HUES6 (cell line): ENCODE measurements at regions not wholly inside any gene's neighbourhood (a gene's known extent, or its start where the extent isn't known, plus 50 kb on each side); places are given as distances from the start of the nearest gene placed in this dataset.

ENCODE experiments used
- H3K27ac ChIP-seq: 2 replicates; pipeline ENCODE4 v1.7.0; 2013; ENCODE audit warnings: low read depth, mild to moderate bottlenecking, low read length, inconsistent platforms
- H3K27me3 ChIP-seq: 2 replicates; pipeline ENCODE4 v1.6.1; 2013; ENCODE audit warnings: low read length; ENCODE audit not compliant: control insufficient read depth, insufficient read depth
- H3K36me3 ChIP-seq: 2 replicates; pipeline ENCODE4 v1.6.1; 2013; ENCODE audit warnings: low read length; ENCODE audit not compliant: control insufficient read depth, insufficient read depth
- H3K4me1 ChIP-seq: 2 replicates; pipeline ENCODE4 v1.6.1; 2013; ENCODE audit warnings: low read length; ENCODE audit not compliant: control insufficient read depth, insufficient read depth
- H3K4me3 ChIP-seq: 2 replicates; pipeline ENCODE4 v1.5.1; 2013; ENCODE audit warnings: low read depth, low read length
- H3K9ac ChIP-seq: one replicate; pipeline ENCODE4 v1.6.1; 2013; ENCODE audit warnings: mild to moderate bottlenecking, low read length
- H3K9me3 ChIP-seq: 2 replicates; pipeline ENCODE4 v1.6.1; 2013; ENCODE audit warnings: low read depth, low read length; ENCODE audit not compliant: control insufficient read depth, insufficient read depth

DNA sequence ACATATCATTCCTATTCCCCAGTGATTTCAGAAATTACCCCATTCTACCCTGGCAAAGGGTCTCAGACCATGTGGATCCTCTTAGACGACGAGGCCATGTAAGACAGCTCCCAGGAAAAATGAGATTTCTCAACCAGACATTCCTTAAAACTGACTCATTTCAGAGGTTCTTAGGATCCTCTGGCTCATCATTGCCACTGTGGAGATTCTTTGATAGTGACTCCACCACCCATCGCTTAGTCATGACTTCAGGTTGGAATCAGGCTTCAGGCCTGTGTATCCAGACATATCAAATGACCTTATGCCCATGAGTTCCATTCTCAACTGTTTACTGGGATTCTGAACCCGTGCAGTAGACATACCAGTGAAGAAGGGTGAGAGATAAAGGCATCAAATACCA, 245.6 kb upstream of the TCF4 start:
- H3K9ac ChIP-seq, result no peak overlapping the region
- H3K27me3 ChIP-seq, result no peaks in the 10 kb centered on the region
- H3K4me1 ChIP-seq, result peaks cover 2% of the 10 kb centered on the region; the same call in 1 of the 2 replicates
- H3K4me3 ChIP-seq, result no peak overlapping the region
- H3K36me3 ChIP-seq, result no peaks in the 10 kb centered on the region
- H3K27ac ChIP-seq, result no peak overlapping the region
- no peaks in the 10 kb centered on the region for H3K9me3 ChIP-seq

DNA sequence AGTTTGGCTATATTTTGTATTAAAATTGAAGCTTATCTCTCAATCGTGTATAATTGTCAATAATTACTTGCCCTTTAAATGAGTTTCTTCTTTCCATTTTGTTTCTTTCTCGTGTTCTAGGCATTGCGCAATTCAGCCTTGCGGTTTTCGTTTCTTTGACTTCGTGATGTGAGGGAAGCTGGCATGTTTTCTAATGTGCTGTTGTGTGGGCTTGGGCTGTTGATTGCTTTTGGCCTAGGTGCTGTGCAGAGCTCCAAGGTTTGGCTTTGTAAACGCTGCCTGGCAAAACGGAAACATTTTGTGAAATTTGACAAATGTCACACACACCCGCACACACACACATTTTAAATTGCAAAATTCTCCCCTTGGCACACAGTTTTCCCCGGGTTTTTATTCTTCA, 242.6 kb upstream of the TCF4 start:
- H3K9me3 ChIP-seq, result no peaks in the 10 kb centered on the region
- H3K36me3 ChIP-seq, result no peaks in the 10 kb centered on the region
- H3K9ac ChIP-seq, result no peak overlapping the region
- no peak overlapping the region for H3K4me3 ChIP-seq
- no peaks in the 10 kb centered on the region for H3K27me3 ChIP-seq
- H3K4me1 ChIP-seq, result no peaks in the 10 kb centered on the region
- no peak overlapping the region for H3K27ac ChIP-seq

DNA sequence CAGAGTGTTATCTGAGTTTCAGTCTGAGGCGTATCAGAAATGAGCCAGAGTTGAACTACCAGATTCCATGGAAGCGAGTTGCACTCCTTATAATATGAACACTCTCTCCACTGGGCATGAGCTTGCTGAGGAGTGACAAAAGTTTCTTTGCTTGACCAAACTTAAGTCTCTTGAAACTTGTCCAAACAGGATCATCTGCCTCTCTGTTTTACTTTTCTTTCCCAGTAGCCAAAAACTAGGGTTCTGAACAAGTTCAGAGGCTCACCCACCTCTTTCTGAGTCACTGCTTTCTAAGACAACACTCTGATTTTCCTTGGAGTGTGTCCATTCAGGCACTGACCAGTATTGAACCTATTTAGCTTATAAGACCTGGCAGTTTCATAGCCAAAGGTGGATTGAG, 233.2 kb upstream of the TCF4 start:
- H3K4me3 ChIP-seq, result no peak overlapping the region
- no peaks in the 10 kb centered on the region for H3K36me3 ChIP-seq
- H3K4me1 ChIP-seq, result no peaks in the 10 kb centered on the region
- no peak overlapping the region for H3K9ac ChIP-seq
- no peak overlapping the region for H3K27ac ChIP-seq
- peaks cover 5% of the 10 kb centered on the region; the same call in 1 of the 2 replicates for H3K9me3 ChIP-seq
- H3K27me3 ChIP-seq, result no peaks in the 10 kb centered on the region

DNA sequence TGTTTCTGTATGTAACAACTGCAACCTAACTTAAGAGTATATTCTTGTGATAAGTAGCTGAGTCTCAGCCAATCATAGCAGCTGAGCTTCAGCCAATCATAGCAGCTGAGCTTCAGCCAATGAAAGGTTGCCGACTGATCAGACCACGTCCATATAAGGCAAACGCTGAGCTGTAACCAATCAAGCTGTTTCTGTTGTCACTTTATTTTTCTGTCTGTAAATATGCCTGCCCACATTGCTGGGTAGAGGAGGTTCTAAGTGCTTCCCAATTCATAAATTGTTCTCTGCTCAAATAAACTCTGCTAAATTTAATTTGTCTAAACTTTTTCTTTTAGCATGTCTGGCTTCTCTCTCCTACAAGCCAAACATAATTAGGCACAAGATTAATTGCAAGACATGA, 231.5 kb upstream of the TCF4 start:
- Histone ChIP-seq H3K27ac (no peak overlapping the region; the same call in 1 of the 2 replicates), H3K27me3 (no peaks in the 10 kb centered on the region), H3K4me3 (no peak overlapping the region), H3K4me1 (no peaks in the 10 kb centered on the region), H3K36me3 (no peaks in the 10 kb centered on the region), H3K9me3 (peaks cover 5% of the 10 kb centered on the region; the same call in 1 of the 2 replicates), H3K9ac (no peak overlapping the region)

DNA sequence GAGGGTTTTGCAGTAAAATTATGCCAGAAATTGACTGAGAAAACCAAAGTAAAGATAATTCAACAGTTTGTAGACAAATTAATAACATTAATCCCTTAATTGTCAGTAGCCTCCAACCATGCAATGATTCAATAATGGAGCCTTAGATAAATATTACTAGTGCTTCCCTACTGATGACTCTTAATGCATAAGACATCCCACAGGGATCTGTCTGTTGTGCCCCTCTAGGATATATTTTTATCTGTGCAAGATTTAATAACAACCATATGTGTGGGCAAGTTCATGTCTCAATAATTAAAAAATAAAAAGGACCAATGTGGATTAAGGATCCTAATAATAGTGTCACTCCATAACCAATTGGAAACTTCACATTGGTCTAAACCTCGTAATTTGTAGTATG, 230.3 kb upstream of the TCF4 start:
- H3K9ac ChIP-seq, result no peak overlapping the region
- no peak overlapping the region for H3K27ac ChIP-seq
- no peak overlapping the region for H3K4me3 ChIP-seq
- peaks cover 5% of the 10 kb centered on the region; the same call in 1 of the 2 replicates for H3K9me3 ChIP-seq
- H3K36me3 ChIP-seq, result no peaks in the 10 kb centered on the region
- H3K4me1 ChIP-seq, result no peaks in the 10 kb centered on the region
- H3K27me3 ChIP-seq, result no peaks in the 10 kb centered on the region

DNA sequence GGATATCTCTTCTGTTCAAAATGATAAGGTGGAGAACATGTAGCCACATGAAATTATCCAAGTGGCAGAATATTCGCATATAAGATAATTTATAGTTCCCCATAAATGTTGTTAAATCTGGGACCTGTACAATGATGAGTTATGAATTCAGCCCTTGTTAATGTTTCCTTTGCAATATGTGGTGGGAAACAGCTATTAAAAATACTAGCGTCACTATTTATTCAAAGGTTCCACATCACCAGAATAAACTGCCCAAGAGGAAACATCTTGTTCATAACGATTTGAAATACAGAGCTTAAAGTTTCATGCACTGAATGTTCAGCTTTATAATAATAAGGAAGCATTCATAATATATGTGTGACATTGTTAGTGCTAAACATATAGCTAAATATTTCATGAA, 223.9 kb upstream of the TCF4 start:
- no peaks in the 10 kb centered on the region for H3K27me3 ChIP-seq
- no peak overlapping the region for H3K4me3 ChIP-seq
- H3K36me3 ChIP-seq, result no peaks in the 10 kb centered on the region
- no peak overlapping the region for H3K9ac ChIP-seq
- no peak overlapping the region for H3K27ac ChIP-seq
- H3K9me3 ChIP-seq, result no peaks in the 10 kb centered on the region
- no peaks in the 10 kb centered on the region for H3K4me1 ChIP-seq

DNA sequence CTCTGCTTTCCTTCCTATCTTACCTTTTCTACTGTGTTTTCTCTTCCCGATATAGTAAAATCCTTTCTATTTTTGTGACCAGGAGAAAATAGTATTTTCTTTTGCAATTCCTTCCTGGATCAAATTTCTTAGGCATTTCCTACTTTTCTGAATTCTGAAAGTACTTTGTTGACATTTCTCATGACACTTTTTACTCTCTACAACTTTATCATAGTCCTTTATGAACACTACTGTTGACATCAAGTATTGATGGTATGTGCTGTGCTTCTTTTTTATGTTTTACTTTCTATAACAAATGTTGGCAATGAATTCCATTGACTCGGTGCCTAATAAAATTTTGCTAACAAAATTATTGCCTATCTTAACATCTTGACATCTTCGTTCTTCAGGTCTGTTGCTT, 217.7 kb upstream of the TCF4 start:
- Histone ChIP-seq H3K9ac (no peak overlapping the region), H3K4me1 (no peaks in the 10 kb centered on the region), H3K9me3 (no peaks in the 10 kb centered on the region), H3K4me3 (no peak overlapping the region), H3K27me3 (no peaks in the 10 kb centered on the region), H3K27ac (no peak overlapping the region), H3K36me3 (no peaks in the 10 kb centered on the region)

DNA sequence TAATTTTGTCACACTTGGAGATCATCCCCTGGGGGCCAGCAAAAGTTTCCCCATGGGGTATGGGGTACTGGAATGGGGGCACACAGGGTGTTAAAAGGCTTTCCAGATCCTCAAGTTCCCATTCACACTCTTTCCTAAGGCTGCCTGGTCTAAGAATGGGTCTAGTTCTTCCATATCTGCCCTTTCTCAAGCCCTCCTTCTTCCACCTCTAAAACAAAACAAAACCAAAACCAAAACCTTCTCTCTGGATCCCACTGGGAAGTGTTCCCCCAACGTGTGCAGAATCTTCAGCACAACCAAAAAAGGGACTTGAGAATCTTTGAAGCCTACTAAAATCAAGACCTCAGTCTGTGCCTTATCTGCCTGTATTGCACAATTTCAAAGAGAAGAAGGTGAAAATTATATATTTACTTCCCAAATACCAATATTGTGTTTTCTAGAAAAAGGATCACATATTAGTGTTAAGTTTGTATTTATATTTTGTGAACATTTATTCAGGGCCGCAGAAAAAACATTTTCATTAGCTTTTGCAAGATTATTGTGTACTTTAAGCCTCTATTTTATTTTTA, 207.2 kb upstream of the TCF4 start:
- Histone ChIP-seq H3K27me3 (no peaks in the 10 kb centered on the region), H3K27ac (no peak overlapping the region), H3K4me1 (no peaks in the 10 kb centered on the region), H3K9me3 (no peaks in the 10 kb centered on the region), H3K36me3 (peaks cover 5% of the 10 kb centered on the region; the same call in 1 of the 2 replicates), H3K4me3 (no peak overlapping the region), H3K9ac (no peak overlapping the region)

DNA sequence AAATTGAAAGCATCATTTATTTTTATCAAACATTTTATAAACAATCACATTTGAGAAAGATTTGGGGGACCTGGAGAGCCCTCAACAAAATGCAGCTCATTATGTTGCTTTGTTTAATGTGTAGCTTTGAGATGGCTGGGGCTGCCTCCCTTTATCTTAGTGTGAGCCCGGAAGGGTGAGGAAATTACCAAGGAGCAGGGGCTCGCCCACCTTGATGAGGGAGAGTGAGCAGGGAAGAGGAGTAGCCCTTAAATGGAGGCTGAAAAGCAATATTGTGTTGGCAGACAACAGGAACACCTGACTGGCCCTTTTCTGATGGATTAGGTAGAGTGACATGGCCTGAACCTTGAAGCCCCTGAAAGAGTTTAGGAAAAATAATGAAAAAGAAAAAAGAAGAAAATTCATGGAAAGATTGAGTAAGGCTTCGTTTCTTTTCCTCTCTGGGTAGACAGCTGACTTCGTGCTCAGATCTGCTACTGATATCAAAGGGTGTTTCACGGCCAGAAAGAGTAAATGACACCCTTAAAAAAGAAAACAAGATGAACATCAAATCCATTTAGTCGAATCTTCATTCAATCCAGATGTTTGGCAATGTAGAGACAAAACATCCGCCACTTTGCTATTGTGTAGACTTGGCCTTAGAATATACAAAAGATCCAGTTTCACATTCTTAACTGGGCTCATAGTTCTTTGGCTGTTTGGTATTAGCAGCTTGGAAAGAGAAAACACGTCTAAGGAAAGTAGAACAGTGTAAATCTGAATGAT, 206.5 kb upstream of the TCF4 start:
- Histone ChIP-seq H3K9me3 (no peaks in the 10 kb centered on the region), H3K27ac (no peak overlapping the region), H3K36me3 (peaks cover 8% of the 10 kb centered on the region; the same call in 1 of the 2 replicates), H3K4me3 (no peak overlapping the region), H3K27me3 (no peaks in the 10 kb centered on the region), H3K9ac (no peak overlapping the region), H3K4me1 (no peaks in the 10 kb centered on the region)

DNA sequence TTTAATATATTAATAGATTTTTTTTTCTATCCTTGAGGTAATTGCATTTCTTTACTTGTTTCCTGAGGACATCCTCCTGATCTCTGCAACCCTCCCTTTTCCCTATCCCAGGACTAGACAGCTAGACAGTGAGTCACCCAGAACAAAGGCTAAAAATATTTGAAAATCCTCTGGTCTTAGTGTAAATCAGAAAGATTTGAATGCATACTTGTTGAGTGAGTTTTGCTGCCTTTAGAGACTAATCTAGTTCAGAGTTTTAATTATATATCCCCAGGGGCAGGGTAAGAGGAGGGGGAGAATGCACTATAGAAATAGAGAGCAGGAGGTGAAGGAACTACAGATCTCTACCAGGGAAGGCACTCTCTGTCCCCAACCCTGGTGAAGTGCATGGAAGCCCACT, 202.3 kb upstream of the TCF4 start:
- Histone ChIP-seq H3K27ac (no peak overlapping the region), H3K4me3 (no peak overlapping the region), H3K9me3 (no peaks in the 10 kb centered on the region), H3K27me3 (no peaks in the 10 kb centered on the region), H3K4me1 (no peaks in the 10 kb centered on the region), H3K9ac (no peak overlapping the region), H3K36me3 (peaks cover 15% of the 10 kb centered on the region; the same call in 1 of the 2 replicates)

DNA sequence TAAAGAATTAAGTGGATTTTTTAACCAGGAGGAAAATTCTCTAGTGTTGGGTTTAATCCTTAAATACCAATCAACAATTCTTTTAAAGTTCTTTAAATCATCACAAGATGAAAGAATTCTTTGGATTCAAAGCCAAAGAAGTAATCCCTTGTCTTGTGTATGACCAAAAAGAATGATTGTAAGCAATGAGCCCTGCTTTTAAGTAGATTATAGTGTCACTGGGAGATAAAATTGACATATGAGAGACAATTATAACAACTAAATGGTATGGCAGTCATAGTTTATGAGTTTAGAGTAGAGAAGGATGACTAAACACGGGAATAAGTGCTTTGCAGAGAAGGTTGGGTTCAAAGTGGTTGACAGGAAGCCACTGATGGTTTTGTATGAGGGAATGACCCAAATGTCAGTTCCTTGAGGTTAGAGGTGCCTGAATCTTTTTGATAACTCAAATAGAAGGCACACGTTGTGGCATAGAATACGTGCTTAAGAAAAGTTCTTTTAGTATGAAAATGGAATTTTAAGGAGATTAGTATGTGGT, 199.6 kb upstream of the TCF4 start:
- Histone ChIP-seq H3K9me3 (no peaks in the 10 kb centered on the region), H3K9ac (no peak overlapping the region), H3K27ac (no peak overlapping the region), H3K4me3 (no peak overlapping the region), H3K4me1 (peaks cover 5% of the 10 kb centered on the region; the same call in 1 of the 2 replicates), H3K36me3 (peaks cover 15% of the 10 kb centered on the region; the same call in 1 of the 2 replicates), H3K27me3 (no peaks in the 10 kb centered on the region)
